K562 (cell line): ENCODE measurements at regions not wholly inside any gene's neighbourhood (a gene's known extent, or its start where the extent isn't known, plus 50 kb on each side); places are given as distances from the start of the nearest gene placed in this dataset.

ENCODE experiments used
- ATAC-seq: fragments of 200-7000 bp; cut with Tn5 transposase; 3 replicates; pipeline ENCODE4 v1.9.1; 2020; ENCODE audit warnings: moderate library complexity
- BruUV-seq: library from RNA; stranded (reverse); fragments of 400-500 nt; replicated peaks from 2 replicates; lab custom pipeline; 2021; lab: Mats Ljungman, UMichigan
- CTCF ChIA-PET: fragments of 300-600 bp; formaldehyde crosslinking; extraction: SDS; loops from one replicate; lab custom pipeline; 2021; ENCODE audit warnings: low intra/inter-chr PET ratio; lab: Yijun Ruan, JAX
- POLR2A ChIA-PET: fragments of 300-600, 350-650 bp; sonication (Branson Sonifier 250); formaldehyde crosslinking; extraction: SDS; loops from one replicate; lab custom pipeline; 2021; ENCODE audit warnings: antibody characterized with exemption, inconsistent platforms; lab: Yijun Ruan, JAX
- DNase-seq, 4 experiments: peaks; one replicate each; pipeline versions ENCODE4 v3.0.0 to v3.0.0-alpha.2; 2011 to 2018; ENCODE audit warnings: low spot score in 3 of 4, mixed read lengths in 3 of 4; ENCODE audit errors: extremely low read depth in 1 of 4
- FAIRE-seq: peaks from 2 replicates; lab custom pipeline; 2011; peaks lifted over from hg19 to GRCh38; lab: Jason Lieb, UNC
- H2AFZ ChIP-seq: 2 replicates; pipeline ENCODE4 v1.6.0; 2011; ENCODE audit warnings: low read depth, low read length, control low read depth, inconsistent platforms
- H3K27ac ChIP-seq: fragments of 200-600 bp; 3 replicates; pipeline ENCODE4 v1.8.0; 2011; ENCODE audit warnings: low read depth, mild to moderate bottlenecking, control low read depth, inconsistent platforms, low read length, moderate library complexity, mixed read lengths; ENCODE audit errors: extremely low read depth
- H3K27me3 ChIP-seq, 2 experiments: fragments of 300-600 bp in 1 of 2; 2 replicates in 1 of 2; 3 replicates in 1 of 2; pipeline versions ENCODE4 v1.6.0 to v1.8.0; 2011; ENCODE audit warnings: inconsistent platforms in 2 of 2, low read length in 2 of 2, mild to moderate bottlenecking in 1 of 2, mixed read lengths in 1 of 2, moderate library complexity in 1 of 2; ENCODE audit not compliant: control insufficient read depth in 2 of 2, insufficient read depth in 2 of 2
- H3K36me3 ChIP-seq: fragments of 300-600 bp; 3 replicates; pipeline ENCODE4 v1.8.0; 2011; ENCODE audit warnings: mild to moderate bottlenecking, low read length, inconsistent platforms; ENCODE audit not compliant: control insufficient read depth, insufficient read depth
- H3K4me1 ChIP-seq, 2 experiments: fragments of 200-600 bp in 1 of 2; replicated peaks in 1 of 2; 2 replicates in 1 of 2; 3 replicates in 1 of 2; pipeline versions ENCODE4 v1.5.1 to v1.8.0; 2011; ENCODE audit warnings: inconsistent platforms in 2 of 2, low read length in 2 of 2, mild to moderate bottlenecking in 1 of 2, mixed read lengths in 1 of 2, moderate library complexity in 1 of 2; ENCODE audit not compliant: control insufficient read depth in 2 of 2, insufficient read depth in 2 of 2
- H3K4me2 ChIP-seq: 2 replicates; pipeline ENCODE4 v1.6.1; 2011; ENCODE audit warnings: low read length, control low read depth, inconsistent platforms, mixed read lengths; ENCODE audit not compliant: insufficient read depth
- H3K4me3 ChIP-seq: fragments of 200-600 bp; sonication (generic), shearing (Covaris generic); 2 replicates; pipeline ENCODE4 v1.5.1; 2016; ENCODE audit warnings: control low read depth, inconsistent platforms
- H3K79me2 ChIP-seq: fragments of 200-600 bp; 3 replicates; pipeline ENCODE4 v1.8.0; 2011; ENCODE audit warnings: low read length, inconsistent platforms; ENCODE audit not compliant: control insufficient read depth, insufficient read depth
- H3K9ac ChIP-seq, 2 experiments: 2 replicates each; pipeline versions ENCODE4 v1.6.0 to v1.6.1; 2011; ENCODE audit warnings: low read depth in 2 of 2, low read length in 2 of 2, control low read depth in 1 of 2, inconsistent platforms in 1 of 2, mild to moderate bottlenecking in 1 of 2, mixed read lengths in 1 of 2; ENCODE audit not compliant: insufficient read depth in 1 of 2
- H3K9me1 ChIP-seq: one replicate; pipeline ENCODE4 v1.6.0; 2011; ENCODE audit warnings: inconsistent platforms, mild to moderate bottlenecking, low read length, moderate library complexity; ENCODE audit not compliant: control insufficient read depth, insufficient read depth
- H3K9me3 ChIP-seq: replicated peaks from 2 replicates; pipeline ENCODE4 v1.5.1; 2011; ENCODE audit warnings: low read depth, low read length, inconsistent platforms; ENCODE audit not compliant: control insufficient read depth, insufficient read depth
- H4K20me1 ChIP-seq: replicated peaks from 2 replicates; pipeline ENCODE4 v1.6.1; 2011; ENCODE audit warnings: low read length, inconsistent platforms, mixed read lengths; ENCODE audit not compliant: control insufficient read depth, insufficient read depth
- CSDE1 ChIP-seq, 2 experiments: fragments of 450-650 bp; IDR thresholded peaks; 2 replicates each; pipeline ENCODE4 v1.6.1; 2016; ENCODE audit warnings: mild to moderate bottlenecking in 1 of 2
- DNMT1 ChIP-seq: fragments of 450-650 bp; IDR thresholded peaks from 2 replicates; pipeline ENCODE4 v1.6.1; 2016; ENCODE audit warnings: antibody characterized with exemption, mild to moderate bottlenecking
- FOXK1 ChIP-seq: sonication (generic); formaldehyde crosslinking; IDR thresholded peaks from 2 replicates; pipeline ENCODE4 v1.8.0; 2022; ENCODE audit warnings: missing genetic modification reagents, mild to moderate bottlenecking, borderline replicate concordance
- HCFC1 ChIP-seq: IDR thresholded peaks from 2 replicates; pipeline ENCODE4 v1.6.1; 2012; ENCODE audit warnings: low read depth, low read length, improper control_type of control experiment
- KDM2B ChIP-seq: fragments of 250-450 bp; sonication (Bioruptor Pico); IDR thresholded peaks from 2 replicates; pipeline ENCODE4 v1.8.0; 2021; ENCODE audit warnings: mild to moderate bottlenecking, moderate library complexity
- MIER1 ChIP-seq: fragments of 450-650 bp; IDR thresholded peaks from 2 replicates; pipeline ENCODE4 v1.6.1; 2016; ENCODE audit warnings: antibody characterized with exemption, mild to moderate bottlenecking, low read depth
- NELFE ChIP-seq: IDR thresholded peaks from 2 replicates; pipeline ENCODE4 v1.6.1; 2011; ENCODE audit warnings: mild to moderate bottlenecking; ENCODE audit not compliant: insufficient read depth, insufficient read length
- TAF15 ChIP-seq: fragments of 200-400 bp; formaldehyde crosslinking; IDR thresholded peaks from 2 replicates; pipeline ENCODE4 v1.6.1; 2017; ENCODE audit warnings: mild to moderate bottlenecking, low read depth, low read length, moderate library complexity
- TCF15 ChIP-seq: fragments of 250-450 bp; sonication (Bioruptor Pico); IDR thresholded peaks from 2 replicates; pipeline ENCODE4 v1.8.0; 2022; ENCODE audit warnings: moderate library complexity, mild to moderate bottlenecking, inconsistent platforms
- ZC3H4 ChIP-seq: sonication (generic); formaldehyde crosslinking; IDR thresholded peaks from 2 replicates; pipeline ENCODE4 v1.9.0; 2021; ENCODE audit warnings: missing genetic modification reagents, borderline replicate concordance
- ZNF347 ChIP-seq: fragments of 450-650 bp; formaldehyde crosslinking; IDR thresholded peaks from 2 replicates; pipeline ENCODE4 v1.4.0; 2020; ENCODE audit warnings: low read depth, mild to moderate bottlenecking, moderate library complexity
- ZNF398 ChIP-seq: fragments of 250-450 bp; sonication (Bioruptor Pico); IDR thresholded peaks from 2 replicates; pipeline ENCODE4 v1.8.0; 2021; ENCODE audit warnings: moderate library complexity, mild to moderate bottlenecking, inconsistent platforms
- ZNF436 ChIP-seq: fragments of 250-450, 450-650 bp; sonication (Bioruptor Pico); formaldehyde crosslinking; IDR thresholded peaks from 2 replicates; pipeline ENCODE4 v1.7.0; 2020; ENCODE audit warnings: mild to moderate bottlenecking
- ZNF561 ChIP-seq: fragments of 450-650 bp; formaldehyde crosslinking; conservative IDR thresholded peaks from 2 replicates; pipeline ENCODE4 v1.4.0; 2020; ENCODE audit warnings: mild to moderate bottlenecking, moderate library complexity
- WGBS: fragments of 100-300 bp; shearing (Covaris generic); methylation state at CpG from one replicate; pipeline ENCODE4 v1.1.6; 2016; ENCODE audit warnings: low coverage, mixed read lengths; ENCODE audit not compliant: insufficient coverage; ENCODE audit errors: missing lambda C conversion rate; 5-methylcytosine and 5-hydroxymethylcytosine counted together
- in situ Hi-C: fragments of 300-500 bp; cut with MboI; formaldehyde crosslinking; loops from 4 replicates; pipeline ENCODE4 v1.15.0; 2018; ENCODE audit warnings: inconsistent platforms, mixed read lengths
- intact Hi-C: fragments of 100-400 bp; cut with micrococcal nuclease; formaldehyde crosslinking; loops from 2 replicates; pipeline ENCODE4 v1.14.2; 2022
- TF ChIP-seq, protein P1 (sequence below): fragments of 450-650 bp; IDR thresholded peaks from 2 replicates; pipeline ENCODE4 v1.6.1; 2017; ENCODE audit warnings: antibody characterized with exemption

GRCh38 chr7:52682993-52683392 is 352.4 kb upstream of the POM121L12 start (continued):
- TF ChIP-seq, protein P1, sequence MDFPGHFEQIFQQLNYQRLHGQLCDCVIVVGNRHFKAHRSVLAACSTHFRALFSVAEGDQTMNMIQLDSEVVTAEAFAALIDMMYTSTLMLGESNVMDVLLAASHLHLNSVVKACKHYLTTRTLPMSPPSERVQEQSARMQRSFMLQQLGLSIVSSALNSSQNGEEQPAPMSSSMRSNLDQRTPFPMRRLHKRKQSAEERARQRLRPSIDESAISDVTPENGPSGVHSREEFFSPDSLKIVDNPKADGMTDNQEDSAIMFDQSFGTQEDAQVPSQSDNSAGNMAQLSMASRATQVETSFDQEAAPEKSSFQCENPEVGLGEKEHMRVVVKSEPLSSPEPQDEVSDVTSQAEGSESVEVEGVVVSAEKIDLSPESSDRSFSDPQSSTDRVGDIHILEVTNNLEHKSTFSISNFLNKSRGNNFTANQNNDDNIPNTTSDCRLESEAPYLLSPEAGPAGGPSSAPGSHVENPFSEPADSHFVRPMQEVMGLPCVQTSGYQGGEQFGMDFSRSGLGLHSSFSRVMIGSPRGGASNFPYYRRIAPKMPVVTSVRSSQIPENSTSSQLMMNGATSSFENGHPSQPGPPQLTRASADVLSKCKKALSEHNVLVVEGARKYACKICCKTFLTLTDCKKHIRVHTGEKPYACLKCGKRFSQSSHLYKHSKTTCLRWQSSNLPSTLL: no peak

DNA sequence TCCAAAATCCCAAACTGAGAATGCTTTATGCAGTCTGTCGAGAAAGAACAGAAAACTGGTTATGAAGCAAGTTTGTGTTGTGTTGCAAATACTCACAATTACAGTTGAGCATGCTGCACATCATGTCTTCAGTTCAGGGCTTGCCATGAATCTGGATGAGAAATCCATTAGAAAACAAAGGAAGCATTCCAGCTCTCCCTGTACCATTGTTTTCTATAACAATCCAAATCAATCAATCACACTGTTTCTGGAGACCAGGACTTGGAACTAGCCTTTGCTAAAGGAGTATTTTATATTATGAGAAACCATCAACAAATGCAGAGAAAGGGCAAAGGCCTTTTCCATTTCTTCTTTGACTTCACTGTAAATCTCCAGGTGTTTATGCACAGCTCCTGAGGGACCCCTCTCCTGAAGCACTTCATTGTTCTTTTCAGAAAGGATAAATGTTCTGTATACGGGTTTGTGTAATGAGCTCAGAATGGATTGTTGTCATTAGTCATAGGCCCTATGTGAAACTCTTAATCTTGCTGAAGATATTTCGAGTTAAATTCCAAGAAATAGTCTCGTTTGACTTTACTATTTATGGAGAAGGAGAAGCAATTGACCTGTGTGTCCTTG is 364.7 kb upstream of the POM121L12 start:
- Histone ChIP-seq H3K79me2 (no peaks in the 10 kb centered on the region), H3K27ac (no peak overlapping the region), H3K36me3 (no peaks in the 10 kb centered on the region), H3K4me1 (no peaks in the 10 kb centered on the region), H4K20me1 (no peaks in the 10 kb centered on the region), H2AFZ (no peak overlapping the region), H3K4me3 (no peak overlapping the region), H3K27me3 (no peaks in the 10 kb centered on the region), H3K9ac (no peak overlapping the region), H3K9me3 (no peaks in the 10 kb centered on the region), H3K9me1 (no peaks in the 10 kb centered on the region), H3K4me2 (no peak overlapping the region)
- 0% methylated on average over 4 of the region's 4 CpGs for WGBS
- no peak for ATAC-seq
- POLR2A ChIA-PET: no interaction called here
- intact Hi-C loops: no loop called here
- CTCF ChIA-PET: no interaction called here
- no TSS peak for BruUV-seq
- in situ Hi-C loops: no loop called here
- no peak for FAIRE-seq
- no peak for DNase-seq
- no peak for TF ChIP-seq ZNF561 (CRISPR knock-in tag)
- TF ChIP-seq CSDE1 (IDR thresholded peaks at IDR 0.05): no peak
- TF ChIP-seq NELFE: no peak
- TF ChIP-seq ZNF398: no peak
- no peak for TF ChIP-seq FOXK1 (CRISPR knock-in tag)
- TF ChIP-seq MIER1: no peak
- no peak for TF ChIP-seq DNMT1
- TF ChIP-seq ZC3H4 (CRISPR knock-in tag): no peak
- no peak for TF ChIP-seq HCFC1
- TF ChIP-seq ZNF436: no peak
- TF ChIP-seq KDM2B: no peak
- no peak for TF ChIP-seq ZNF347 (CRISPR knock-in tag)
- no peak for TF ChIP-seq TCF15 (CRISPR knock-in tag)
- no peak for TF ChIP-seq TAF15
- TF ChIP-seq, all 486 proteins: peak for 0
